ENCODE measurements at regions not wholly inside any gene's neighbourhood (a gene's known extent, or its start where the extent isn't known, plus 50 kb on each side); places are given as distances from the start of the nearest gene placed in this dataset.

- peaks cover 57% of the 10 kb centered on the region for H4K20me1 ChIP-seq (ENCODE audit: insufficient read depth, low read length)
- H3K79me2 ChIP-seq (ENCODE audit: insufficient read depth, low read length): peaks cover 92% of the 10 kb centered on the region
- no peak overlapping the region for H3K4me3 ChIP-seq (ENCODE audit: low read depth in 1 of 2, low read length in 2 of 2)
- H3K9me3 ChIP-seq (ENCODE audit: insufficient read depth, low read length, severe bottlenecking): no peaks in the 10 kb centered on the region
- H3K4me2 ChIP-seq (ENCODE audit: insufficient read depth, low read length): no peak overlapping the region
- H3K4me1 ChIP-seq (ENCODE audit: insufficient read depth, low read length): no peaks in the 10 kb centered on the region
- H3K9ac ChIP-seq (ENCODE audit: low read depth, low read length): no peak overlapping the region
- TF ChIP-seq EZH2 (IDR thresholded peaks at IDR 0.05; ENCODE audit: borderline replicate concordance, low read depth, low read length, severe bottlenecking): no peak
- TF ChIP-seq CTCF (IDR thresholded peaks at IDR 0.05; ENCODE audit: borderline replicate concordance, extremely low read depth, low read length, poor library complexity, severe bottlenecking): no peak
- no peak overlapping the region for H2AFZ ChIP-seq (ENCODE audit: low read depth, low read length)
- no peaks in the 10 kb centered on the region for H3K27me3 ChIP-seq (ENCODE audit: insufficient read depth, low read length, poor library complexity)
- DNase-seq (no peak), ATAC-seq (ENCODE audit: insufficient read depth, low read depth) (no peak)
- H3K36me3 ChIP-seq (ENCODE audit: insufficient read depth, low read length): peaks cover 62% of the 10 kb centered on the region
- no peak overlapping the region for H3K27ac ChIP-seq (ENCODE audit: low read length)
Observed at GRCh38 chr7:130903358-130903974, 169.5 kb upstream of the KLF14 start.

GRCh38 chr7:130904031-130904757, 170.2 kb upstream of the KLF14 start:
- peaks cover 61% of the 10 kb centered on the region for H3K36me3 ChIP-seq (ENCODE audit: insufficient read depth, low read length)
- DNase-seq: no peak
- H3K27ac ChIP-seq (ENCODE audit: low read length): no peak overlapping the region
- no peaks in the 10 kb centered on the region for H3K27me3 ChIP-seq (ENCODE audit: insufficient read depth, low read length, poor library complexity)
- H2AFZ ChIP-seq (ENCODE audit: low read depth, low read length): no peak overlapping the region
- H3K4me3 ChIP-seq (ENCODE audit: low read depth in 1 of 2, low read length in 2 of 2): no peak overlapping the region
- H3K9ac ChIP-seq (ENCODE audit: low read depth, low read length): no peak overlapping the region
- ATAC-seq (ENCODE audit: insufficient read depth, low read depth): no peak
- TF ChIP-seq CTCF (IDR thresholded peaks at IDR 0.05; ENCODE audit: borderline replicate concordance, extremely low read depth, low read length, poor library complexity, severe bottlenecking) (no peak), EZH2 (IDR thresholded peaks at IDR 0.05; ENCODE audit: borderline replicate concordance, low read depth, low read length, severe bottlenecking) (no peak)
- no peaks in the 10 kb centered on the region for H3K4me1 ChIP-seq (ENCODE audit: insufficient read depth, low read length)
- no peaks in the 10 kb centered on the region for H3K9me3 ChIP-seq (ENCODE audit: insufficient read depth, low read length, severe bottlenecking)
- H3K79me2 ChIP-seq (ENCODE audit: insufficient read depth, low read length): peaks cover 93% of the 10 kb centered on the region
- H4K20me1 ChIP-seq (ENCODE audit: insufficient read depth, low read length): peaks cover 53% of the 10 kb centered on the region
- no peak overlapping the region for H3K4me2 ChIP-seq (ENCODE audit: insufficient read depth, low read length)

- Histone ChIP-seq H3K27ac (ENCODE audit: low read length) (no peak overlapping the region), H3K9ac (ENCODE audit: low read depth, low read length) (no peak overlapping the region), H3K4me2 (ENCODE audit: insufficient read depth, low read length) (no peak overlapping the region), H3K9me3 (ENCODE audit: insufficient read depth, low read length, severe bottlenecking) (no peaks in the 10 kb centered on the region), H3K36me3 (ENCODE audit: insufficient read depth, low read length) (peaks cover 61% of the 10 kb centered on the region), H3K79me2 (ENCODE audit: insufficient read depth, low read length) (peaks cover 93% of the 10 kb centered on the region), H2AFZ (ENCODE audit: low read depth, low read length) (no peak overlapping the region), H4K20me1 (ENCODE audit: insufficient read depth, low read length) (peaks cover 54% of the 10 kb centered on the region), H3K4me1 (ENCODE audit: insufficient read depth, low read length) (no peaks in the 10 kb centered on the region), H3K4me3 (ENCODE audit: low read depth in 1 of 2, low read length in 2 of 2) (no peak overlapping the region), H3K27me3 (ENCODE audit: insufficient read depth, low read length, poor library complexity) (no peaks in the 10 kb centered on the region)
- no peak for TF ChIP-seq CTCF (IDR thresholded peaks at IDR 0.05; ENCODE audit: borderline replicate concordance, extremely low read depth, low read length, poor library complexity, severe bottlenecking)
- TF ChIP-seq EZH2 (IDR thresholded peaks at IDR 0.05; ENCODE audit: borderline replicate concordance, low read depth, low read length, severe bottlenecking): no peak
- ATAC-seq (ENCODE audit: insufficient read depth, low read depth): no peak
- DNase-seq: no peak
Observed at GRCh38 chr7:130904792-130905191, 170.8 kb upstream of the KLF14 start.
